Mesodermal cell (in vitro differentiated cells): ENCODE measurements at regions not wholly inside any gene's neighbourhood (a gene's known extent, or its start where the extent isn't known, plus 50 kb on each side); places are given as distances from the start of the nearest gene placed in this dataset.

Source experiments
- H3K27ac ChIP-seq: 2 replicates; pipeline ENCODE4 v1.7.0; 2013; ENCODE audit warnings: mild to moderate bottlenecking, low read depth, low read length, moderate library complexity; ENCODE audit not compliant: severe bottlenecking
- H3K36me3 ChIP-seq: 2 replicates; pipeline ENCODE4 v1.7.1; 2013; ENCODE audit warnings: mild to moderate bottlenecking, low read length, moderate library complexity; ENCODE audit not compliant: control insufficient read depth, insufficient read depth
- H3K4me1 ChIP-seq: one replicate; pipeline ENCODE4 v1.7.1; 2013; ENCODE audit warnings: mild to moderate bottlenecking, low read length; ENCODE audit not compliant: insufficient read depth, control insufficient read depth, poor library complexity, severe bottlenecking
- H3K4me3 ChIP-seq: 2 replicates; pipeline ENCODE4 v1.7.0; 2013; ENCODE audit warnings: low read length, control low read depth, mild to moderate bottlenecking; ENCODE audit not compliant: insufficient read depth, poor library complexity, severe bottlenecking; ENCODE audit errors: extremely low read depth
- H3K9me3 ChIP-seq: 2 replicates; pipeline ENCODE4 v1.7.1; 2013; ENCODE audit warnings: mild to moderate bottlenecking, low read length, moderate library complexity; ENCODE audit not compliant: control insufficient read depth
- WGBS, 2 experiments: methylation state at CpG; one replicate each; pipeline ENCODE4 v1.1.5; 2013; ENCODE audit warnings: missing lambda C conversion rate in 2 of 2; ENCODE audit not compliant: insufficient coverage in 2 of 2; 5-methylcytosine and 5-hydroxymethylcytosine counted together

DNA sequence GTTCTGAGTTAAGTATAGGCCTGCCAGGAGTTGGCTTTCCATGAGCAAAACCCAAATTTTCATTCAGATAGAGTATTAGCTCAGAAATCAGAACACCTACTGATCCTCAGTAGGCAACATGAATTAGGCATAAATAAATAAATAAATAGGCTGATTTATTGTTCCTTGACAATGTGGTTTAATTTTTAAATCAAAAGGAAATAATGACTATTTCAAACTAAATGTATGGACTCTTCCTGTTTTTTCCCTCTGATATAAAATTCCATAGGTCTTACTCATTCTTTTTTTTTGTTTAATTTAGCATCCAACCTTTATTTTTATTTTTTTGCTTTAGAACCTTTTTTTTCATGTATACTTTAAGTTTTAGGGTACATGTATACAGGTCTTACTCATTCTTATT is 140.2 kb upstream of the ITGA6 start:
- H3K4me1 ChIP-seq = peaks cover 21% of the 10 kb centered on the region

DNA sequence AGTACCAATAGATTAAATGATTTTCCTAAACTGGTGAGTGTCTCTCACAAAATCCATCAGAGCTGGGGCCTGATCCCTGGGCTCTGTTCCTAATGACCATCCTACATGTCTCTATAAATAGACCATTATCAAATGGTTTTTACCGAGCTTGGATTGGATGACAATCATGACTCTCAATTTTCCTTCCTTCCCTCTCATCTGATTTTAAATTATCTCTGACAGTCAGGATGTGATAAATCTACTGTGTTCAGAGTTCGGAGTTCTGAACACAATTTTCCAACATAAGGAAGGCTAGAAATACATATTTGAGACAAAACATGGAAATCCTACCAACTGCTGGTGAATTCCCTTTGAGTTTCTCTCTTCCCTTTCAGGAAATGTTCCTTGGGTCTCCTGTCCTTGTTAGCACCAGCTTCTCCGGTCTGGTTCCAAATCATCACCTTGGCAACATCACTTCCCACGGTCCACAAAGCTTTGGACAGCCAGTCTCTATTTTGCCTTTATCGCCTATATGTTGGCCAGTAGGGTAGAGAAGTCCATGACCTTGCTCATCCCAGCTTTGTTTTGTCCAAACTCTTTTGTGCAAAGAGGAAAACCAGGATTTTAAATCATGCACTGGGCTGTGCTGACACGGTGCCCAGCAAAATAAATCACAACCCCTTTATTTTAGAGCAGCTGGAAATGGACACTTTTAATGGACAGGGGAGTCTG is 139.6 kb upstream of the ITGA6 start:
- H3K4me1 ChIP-seq = peaks cover 21% of the 10 kb centered on the region
- no peak overlapping the region for H3K27ac ChIP-seq
- H3K9me3 ChIP-seq = peaks cover 5% of the 10 kb centered on the region
- no peak overlapping the region for H3K4me3 ChIP-seq
- 82 to 88% methylated on average over 5 of the region's 6 CpGs for WGBS, 2 experiments
- no peaks in the 10 kb centered on the region for H3K36me3 ChIP-seq

More for the DNA sequence above, 140.2 kb upstream of the ITGA6 start:
- Histone ChIP-seq H3K27ac (no peak overlapping the region), H3K9me3 (peaks cover 5% of the 10 kb centered on the region), H3K4me3 (no peak overlapping the region), H3K36me3 (no peaks in the 10 kb centered on the region)

DNA sequence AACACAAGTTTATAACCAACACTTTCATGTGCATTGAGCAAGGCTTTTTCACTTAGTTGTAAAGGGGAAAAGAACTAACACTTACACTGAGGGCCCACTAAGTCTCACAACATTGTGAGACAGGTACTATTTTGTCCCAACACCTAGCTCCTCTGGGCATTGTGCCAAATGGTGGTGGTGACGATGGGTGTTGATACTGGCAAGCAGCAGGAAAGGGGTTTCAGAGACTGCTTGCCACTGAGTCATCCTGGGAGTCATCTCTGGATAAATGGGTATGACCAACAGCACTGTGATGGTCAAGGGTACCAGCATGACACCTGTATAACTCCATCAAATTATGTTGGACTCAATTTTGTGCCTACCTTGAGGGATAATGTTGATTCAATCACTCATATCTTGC is 138.8 kb upstream of the ITGA6 start:
- no peaks in the 10 kb centered on the region for H3K36me3 ChIP-seq
- 80% methylated on average over 1 of the region's 1 CpG; no CpG with 5 or more reads in 1 of the 2 experiments for WGBS, 2 experiments
- peaks cover 16% of the 10 kb centered on the region for H3K4me1 ChIP-seq
- peaks cover 5% of the 10 kb centered on the region for H3K9me3 ChIP-seq
- no peak overlapping the region for H3K4me3 ChIP-seq
- H3K27ac ChIP-seq = no peak overlapping the region

- Histone ChIP-seq H3K4me3 (no peak overlapping the region), H3K9me3 (peaks cover 5% of the 10 kb centered on the region), H3K36me3 (no peaks in the 10 kb centered on the region), H3K4me1 (no peaks in the 10 kb centered on the region), H3K27ac (no peak overlapping the region)
- 93 to 99% methylated on average over 4 to 5 of the region's 6 CpGs for WGBS, 2 experiments
These were observed 133.4 kb upstream of the ITGA6 start for GRCh38 chr2:172293952-172294351.

- no peaks in the 10 kb centered on the region for H3K4me1 ChIP-seq
- no peak overlapping the region for H3K27ac ChIP-seq
- 86 to 100% methylated on average over 1 of the region's 1 CpG for WGBS, 2 experiments
- no peak overlapping the region for H3K4me3 ChIP-seq
- H3K9me3 ChIP-seq = peaks cover 5% of the 10 kb centered on the region
- no peaks in the 10 kb centered on the region for H3K36me3 ChIP-seq
These were observed 132.4 kb upstream of the ITGA6 start for GRCh38 chr2:172294983-172295382.

DNA sequence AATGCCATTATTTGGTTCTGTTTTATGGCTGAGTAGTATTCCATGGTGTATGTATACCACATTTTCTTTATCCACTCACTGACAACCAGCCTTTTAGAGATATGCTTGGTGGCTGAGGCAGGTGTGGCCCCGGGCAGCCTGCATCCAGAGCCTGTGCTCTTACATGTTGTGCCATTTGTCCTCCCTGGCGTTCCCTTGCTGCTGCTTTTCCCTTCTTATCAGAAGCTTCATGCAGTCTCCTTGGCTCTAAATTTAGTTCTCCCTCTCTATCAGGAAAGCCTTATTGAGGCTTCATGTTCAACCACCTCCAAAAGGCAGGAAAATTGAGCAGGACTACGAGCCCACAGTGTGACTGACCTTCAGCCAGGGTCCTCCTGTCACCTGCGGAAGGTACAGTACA is 131.7 kb upstream of the ITGA6 start:
- H3K4me1 ChIP-seq = no peaks in the 10 kb centered on the region
- H3K27ac ChIP-seq = no peak overlapping the region
- H3K4me3 ChIP-seq = no peak overlapping the region
- no peaks in the 10 kb centered on the region for H3K36me3 ChIP-seq
- peaks cover 5% of the 10 kb centered on the region for H3K9me3 ChIP-seq
- WGBS, 2 experiments = 84 to 86% methylated on average over 4 of the region's 4 CpGs

- H3K36me3 ChIP-seq = no peaks in the 10 kb centered on the region
- H3K4me1 ChIP-seq = no peaks in the 10 kb centered on the region
- 62 to 100% methylated on average over 1 to 2 of the region's 6 CpGs for WGBS, 2 experiments
- H3K27ac ChIP-seq = no peak overlapping the region
- peaks cover 4% of the 10 kb centered on the region for H3K9me3 ChIP-seq
- no peak overlapping the region for H3K4me3 ChIP-seq
These were observed 130.9 kb upstream of the ITGA6 start for GRCh38 chr2:172296267-172297046.

- no peaks in the 10 kb centered on the region for H3K4me1 ChIP-seq
- 80% methylated on average over 1 of the region's 3 CpGs; no CpG with 5 or more reads in 1 of the 2 experiments for WGBS, 2 experiments
- no peaks in the 10 kb centered on the region for H3K9me3 ChIP-seq
- H3K4me3 ChIP-seq = no peak overlapping the region
- no peaks in the 10 kb centered on the region for H3K36me3 ChIP-seq
- H3K27ac ChIP-seq = no peak overlapping the region
These were observed 129.9 kb upstream of the ITGA6 start for GRCh38 chr2:172297531-172297930.

GRCh38 chr2:172297950-172298349 is 129.4 kb upstream of the ITGA6 start:
- Histone ChIP-seq H3K4me1 (no peaks in the 10 kb centered on the region), H3K36me3 (no peaks in the 10 kb centered on the region), H3K27ac (no peak overlapping the region), H3K9me3 (no peaks in the 10 kb centered on the region), H3K4me3 (no peak overlapping the region)
- 56 to 59% methylated on average over 3 to 4 of the region's 4 CpGs for WGBS, 2 experiments

DNA sequence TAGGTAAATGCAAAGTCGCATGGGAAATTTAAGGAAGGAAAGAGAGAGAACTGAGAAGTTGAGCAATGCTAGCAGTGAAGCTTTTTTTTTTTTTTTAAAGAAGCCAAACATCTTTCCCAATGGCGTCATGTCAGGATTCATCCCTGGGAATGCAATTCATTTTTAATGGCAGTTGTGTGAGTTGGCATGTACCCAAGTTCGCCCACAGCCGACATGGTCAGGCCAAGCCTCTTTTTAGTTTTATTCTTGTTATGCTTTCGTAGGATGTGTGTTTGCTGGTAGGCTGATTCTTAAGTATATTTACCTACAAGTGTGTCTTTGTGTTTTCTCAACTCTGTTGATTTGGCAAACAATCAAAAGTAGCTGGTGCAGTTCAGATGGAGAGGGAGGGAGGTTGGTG is 127.6 kb upstream of the ITGA6 start:
- H3K4me1 ChIP-seq = no peaks in the 10 kb centered on the region
- 90 to 95% methylated on average over 2 to 3 of the region's 5 CpGs for WGBS, 2 experiments
- no peak overlapping the region for H3K27ac ChIP-seq
- no peaks in the 10 kb centered on the region for H3K9me3 ChIP-seq
- no peak overlapping the region for H3K4me3 ChIP-seq
- H3K36me3 ChIP-seq = no peaks in the 10 kb centered on the region

DNA sequence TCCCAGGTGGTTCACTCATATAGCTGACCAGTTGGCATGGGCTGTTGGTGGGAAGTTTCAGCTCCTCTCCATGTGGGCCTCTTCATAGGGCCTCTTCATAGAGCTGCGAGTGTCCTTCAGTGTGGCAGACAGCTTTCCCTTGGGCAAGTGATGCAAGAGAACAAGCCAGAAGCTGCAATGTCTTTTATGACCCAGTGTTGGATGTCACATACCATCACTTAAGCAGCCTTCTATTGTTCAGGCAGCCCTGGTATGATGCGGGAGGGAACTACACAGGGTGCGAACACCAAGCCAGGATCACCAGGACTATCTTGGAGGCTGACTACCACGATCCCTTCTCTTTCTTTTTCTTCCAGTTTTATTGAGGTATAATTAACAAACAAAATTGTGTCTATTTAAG is 126.5 kb upstream of the ITGA6 start:
- no peaks in the 10 kb centered on the region for H3K36me3 ChIP-seq
- no peak overlapping the region for H3K27ac ChIP-seq
- no peak overlapping the region for H3K4me3 ChIP-seq
- no peaks in the 10 kb centered on the region for H3K4me1 ChIP-seq
- H3K9me3 ChIP-seq = no peaks in the 10 kb centered on the region
- 100% methylated on average over 1 to 3 of the region's 4 CpGs for WGBS, 2 experiments
